ENCODE measurements at regions not wholly inside any gene's neighbourhood (a gene's known extent, or its start where the extent isn't known, plus 50 kb on each side); places are given as distances from the start of the nearest gene placed in this dataset.

DNA sequence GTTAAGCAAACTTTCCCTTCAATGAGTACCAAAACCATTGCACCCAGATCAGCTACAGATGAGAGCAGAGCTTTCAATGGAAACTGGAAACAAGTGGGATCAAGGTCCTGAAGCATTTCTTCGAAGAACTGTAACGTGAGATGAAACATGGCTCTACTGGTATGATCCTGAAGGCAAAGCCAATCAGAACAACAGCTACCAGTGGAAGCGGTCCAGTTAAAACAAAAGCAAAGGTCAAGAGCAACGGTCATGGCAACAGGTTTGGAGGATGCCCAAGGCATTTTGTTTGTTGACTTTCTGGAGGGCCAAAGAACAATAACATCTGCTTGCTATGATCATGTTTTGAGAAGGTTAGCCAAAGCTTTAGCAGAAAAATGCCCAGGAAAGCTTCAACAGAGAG, 137.9 kb upstream of the CPSF6 start:
- TF ChIP-seq CTCF (IDR thresholded peaks at IDR 0.05) (no peak), POLR2A (IDR thresholded peaks at IDR 0.05; ENCODE audit: low read depth) (no peak)

All from esophagus muscularis mucosa (tissue), 3 donors.